Inflammatory macrophage (primary cell): ENCODE measurements at regions not wholly inside any gene's neighbourhood (a gene's known extent, or its start where the extent isn't known, plus 50 kb on each side); places are given as distances from the start of the nearest gene placed in this dataset.
"Not testable (repeated sequence)": the region's sequence is repeated elsewhere in the genome, so short reads cannot be mapped to it uniquely, and the experiment has no call there.

Experiments
- DNase-seq, 2 donors: peaks; one replicate each; pipeline ENCODE4 v3.0.0-alpha.2; 2020 to 2022

DNA sequence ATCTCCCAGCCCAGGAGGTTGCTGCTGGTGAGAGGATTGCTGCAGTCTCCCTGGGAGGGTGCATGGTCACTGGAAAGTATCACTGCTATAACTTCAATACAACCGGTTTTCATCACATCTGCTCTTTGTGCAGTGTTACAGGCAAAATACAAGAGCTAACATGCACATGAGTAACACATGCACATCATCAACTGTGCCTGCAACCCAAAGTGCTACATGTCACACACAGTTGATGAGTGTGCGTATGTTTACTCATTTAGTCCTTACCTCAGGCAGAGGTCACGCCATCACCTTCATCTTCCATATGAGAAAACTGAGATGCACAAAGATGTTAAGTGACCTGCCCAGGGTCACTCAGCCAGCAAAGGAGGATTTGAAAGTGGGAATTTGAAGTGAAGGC, 277.7 kb downstream of the FAM72C start:
- DNase-seq: no peak

GRCh38 chr1:143691971-143692529, 279.7 kb downstream of the FAM72C start:
- no peak for DNase-seq

DNA sequence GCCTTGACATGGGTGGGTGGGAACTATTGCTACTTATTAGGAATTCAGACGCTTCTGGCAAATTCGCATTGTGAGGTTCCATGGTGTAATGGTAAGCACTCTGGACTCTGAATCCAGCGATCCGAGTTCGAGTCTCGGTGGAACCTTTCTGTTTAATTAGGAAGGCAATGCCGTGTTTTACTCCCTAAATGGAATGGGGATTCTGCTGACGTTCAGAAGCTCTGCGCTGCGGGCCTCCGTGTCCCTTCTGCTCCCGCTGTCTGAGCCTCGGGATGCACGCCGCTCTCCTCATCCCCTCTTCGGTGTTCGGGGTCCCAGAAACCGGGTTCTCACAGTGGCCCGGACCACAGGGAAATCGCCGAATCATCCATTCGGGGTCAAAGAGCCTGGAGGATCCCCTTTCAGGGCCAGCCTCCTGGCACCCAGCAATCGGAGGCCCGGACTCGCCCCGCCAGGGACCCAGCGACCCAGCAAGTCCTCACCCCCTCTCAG, 280.3 kb downstream of the FAM72C start:
- DNase-seq: no peak

GRCh38 chr1:143689781-143690180, 282.0 kb downstream of the FAM72C start:
- DNase-seq: no peak

DNA sequence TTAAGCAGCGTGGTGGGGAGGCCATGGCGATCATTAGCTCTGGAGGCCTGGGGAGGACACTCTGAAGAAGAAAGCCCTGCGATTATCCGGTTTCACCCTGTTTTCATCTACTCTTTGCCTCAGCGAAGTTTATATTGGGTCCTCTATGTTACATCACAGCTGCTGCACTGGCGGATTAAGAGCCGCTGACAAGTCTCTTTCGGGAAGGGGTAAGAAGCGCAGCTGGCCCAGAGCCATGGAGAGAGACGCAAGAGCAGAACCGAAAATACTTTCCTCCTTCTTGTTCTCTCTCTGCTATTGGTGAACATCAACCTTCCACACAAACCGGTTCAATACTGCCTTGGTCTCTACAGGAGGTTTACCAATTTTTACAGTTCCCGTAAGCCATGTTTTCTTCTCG, 291.5 kb downstream of the FAM72C start:
- no peak for DNase-seq

- DNase-seq: no peak
These were observed 298.8 kb downstream of the FAM72C start for GRCh38 chr1:143672983-143673382.

- DNase-seq: no peak
These were observed 304.1 kb downstream of the FAM72C start for GRCh38 chr1:143667730-143668129.

DNA sequence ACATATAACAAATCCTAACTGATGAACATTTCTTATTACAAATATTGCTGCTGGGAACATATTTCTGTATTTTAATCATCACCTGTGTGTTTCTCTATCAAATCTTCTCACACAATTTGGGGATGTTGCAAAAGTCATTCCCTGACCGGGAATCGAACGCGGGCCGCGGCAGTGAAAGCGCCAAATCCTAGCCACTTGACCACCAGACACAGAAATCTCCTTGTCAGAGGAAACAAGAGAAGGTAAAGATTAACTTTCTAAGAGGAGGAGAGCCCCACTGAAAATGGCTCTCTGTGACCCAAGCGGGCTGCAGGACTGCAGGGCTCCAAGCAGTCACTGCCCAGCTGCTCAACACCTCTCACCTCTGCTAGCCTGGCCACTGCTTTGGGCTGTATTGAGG, 304.9 kb downstream of the FAM72C start:
- no peak for DNase-seq

DNA sequence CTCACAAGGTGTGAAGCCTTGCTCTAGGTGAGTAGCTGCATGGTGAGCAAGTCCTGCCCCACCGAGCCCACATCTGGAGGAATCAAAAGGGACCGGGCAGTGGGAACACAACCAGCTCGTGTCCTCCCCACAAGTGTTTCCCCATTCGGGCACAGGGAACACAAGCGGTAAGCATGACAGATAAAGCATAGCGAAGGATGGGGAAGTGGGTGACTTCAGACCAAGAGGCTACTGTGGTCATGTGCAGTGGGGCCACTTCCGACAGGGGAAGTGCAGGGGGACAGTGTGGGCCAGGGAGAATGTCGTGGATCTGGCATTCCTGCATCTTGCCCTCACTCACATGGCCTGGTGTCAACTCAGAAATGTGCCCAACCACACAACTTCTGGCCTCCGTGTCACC, 306.2 kb downstream of the FAM72C start:
- no peak for DNase-seq

- DNase-seq: not testable (repeated sequence)
These were observed 308.7 kb downstream of the FAM72C start for GRCh38 chr1:143663056-143663455.

GRCh38 chr1:143661418-143662101, 310.2 kb downstream of the FAM72C start:
- no peak for DNase-seq

- DNase-seq: no peak
These were observed 311.3 kb downstream of the FAM72C start for GRCh38 chr1:143660354-143660941.

GRCh38 chr1:143653429-143653802, 318.4 kb downstream of the FAM72C start:
- DNase-seq: no peak

GRCh38 chr1:143652744-143653428, 318.9 kb downstream of the FAM72C start:
- DNase-seq: no peak

GRCh38 chr1:143652187-143652586, 319.6 kb downstream of the FAM72C start:
- no peak for DNase-seq

DNA sequence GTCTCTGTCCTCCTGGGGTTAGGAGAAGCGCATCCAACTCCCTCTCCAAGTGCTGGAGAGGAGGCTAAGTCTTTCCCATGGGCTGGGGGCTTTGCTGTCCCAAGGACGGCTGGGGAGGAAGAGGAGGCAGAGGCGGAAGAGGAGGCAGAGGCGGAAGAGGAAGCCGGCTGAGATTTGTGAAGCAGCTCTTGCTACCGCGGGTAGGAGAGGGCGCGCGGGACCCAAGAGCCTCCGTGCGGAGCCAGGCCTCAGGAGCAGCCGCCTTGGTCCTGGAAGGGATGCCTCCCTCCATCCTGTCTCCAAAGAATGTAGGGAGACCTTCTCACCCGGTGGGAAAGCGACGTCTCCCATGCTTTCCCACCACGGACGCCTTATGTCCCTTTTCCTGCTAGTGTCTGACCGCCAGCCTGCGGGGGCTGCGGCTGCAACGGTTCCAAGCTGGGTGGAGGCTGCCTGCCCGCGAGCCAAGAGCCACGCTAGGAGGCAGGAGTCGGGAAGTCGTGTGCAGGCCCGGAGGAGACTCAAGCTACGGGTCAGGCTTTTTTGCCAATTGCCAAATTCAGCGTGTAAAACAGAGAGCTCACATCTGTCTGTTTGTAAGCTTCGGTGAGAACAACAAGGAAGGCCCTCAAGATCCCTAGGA, 320.3 kb downstream of the FAM72C start:
- DNase-seq: no peak

GRCh38 chr1:143644035-143644434, 327.8 kb downstream of the FAM72C start:
- DNase-seq: not testable (repeated sequence)

- no peak for DNase-seq
These were observed 328.5 kb downstream of the FAM72C start for GRCh38 chr1:143643148-143643885.

DNA sequence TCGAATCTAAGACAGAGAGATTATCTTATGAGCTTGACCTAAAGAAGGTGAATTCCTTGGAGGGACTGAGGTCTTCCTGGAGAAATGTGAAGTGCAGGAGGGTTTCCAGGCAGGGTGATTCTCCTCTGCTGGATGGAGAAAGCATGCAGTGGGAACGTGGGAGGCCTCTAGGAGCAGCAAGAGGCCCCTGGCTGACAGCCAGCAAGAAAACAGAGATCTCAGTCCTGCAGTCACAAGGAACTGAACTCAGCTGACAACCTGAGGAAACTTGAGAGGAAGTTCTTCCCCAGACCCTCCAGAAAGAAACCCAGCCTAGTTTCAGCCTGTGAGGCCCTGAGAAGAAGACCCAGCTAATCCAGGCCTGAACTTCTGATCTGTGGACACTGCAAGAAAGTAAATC, 345.9 kb downstream of the FAM72C start:
- DNase-seq: peak in 1 of 2 donors; percentile 2

- no peak for DNase-seq
These were observed 351.9 kb downstream of the FAM72C start for GRCh38 chr1:143619851-143620250.

DNA sequence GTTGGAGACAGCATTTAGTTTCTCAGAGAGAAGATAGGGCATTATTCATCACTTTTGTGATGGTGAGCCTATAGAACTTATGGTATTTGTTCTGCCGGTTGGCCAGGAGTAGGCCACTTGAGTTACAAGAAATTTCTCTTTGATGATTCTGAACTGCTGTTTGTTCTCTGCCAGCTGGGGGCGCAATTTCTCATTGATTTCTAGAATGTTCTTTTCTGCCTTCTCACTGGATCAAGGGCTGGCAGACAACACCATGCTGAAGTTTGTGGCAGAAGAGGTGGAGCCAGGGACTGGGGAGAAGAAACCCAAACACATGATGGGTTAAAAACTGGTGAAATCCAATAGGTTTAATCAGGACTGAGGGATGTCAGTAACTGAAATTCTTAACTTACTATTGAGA, 360.6 kb downstream of the FAM72C start:
- DNase-seq: peak in 1 of 2 donors; percentile 13

GRCh38 chr1:143610196-143610595, 361.6 kb downstream of the FAM72C start:
- no peak for DNase-seq
